ENCODE measurements at regions not wholly inside any gene's neighbourhood (a gene's known extent, or its start where the extent isn't known, plus 50 kb on each side); places are given as distances from the start of the nearest gene placed in this dataset.

GRCh38 chr2:47266939-47267710 lies 90.8 kb upstream of the CALM2 start (continued):
- TF ChIP-seq ZNF655 (CRISPR knock-in tag; IDR thresholded peaks at IDR 0.05): no peak
- TF ChIP-seq ZNF740 (CRISPR knock-in tag; IDR thresholded peaks at IDR 0.05): no peak
- no peak for TF ChIP-seq ZNF740 (tag; IDR thresholded peaks at IDR 0.05)
- no peak for TF ChIP-seq STAT5B (CRISPR knock-in tag; IDR thresholded peaks at IDR 0.05)
- no peak for TF ChIP-seq E2F3 (CRISPR knock-in tag; IDR thresholded peaks at IDR 0.05)
- no peak for TF ChIP-seq SIN3B (IDR thresholded peaks at IDR 0.05; ENCODE audit: low read depth)
- no peak for TF ChIP-seq NFYB (IDR thresholded peaks at IDR 0.05; ENCODE audit: extremely low read depth, insufficient read length)
- no peak for TF ChIP-seq ZNF551 (CRISPR knock-in tag; IDR thresholded peaks at IDR 0.05)
- TF ChIP-seq EP400 (IDR thresholded peaks at IDR 0.05): no peak
- no peak for TF ChIP-seq NCOA1 (IDR thresholded peaks at IDR 0.05; ENCODE audit: low read depth)

Data from K562 (cell line).